Thymus (tissue), 11 donors: ENCODE measurements at regions not wholly inside any gene's neighbourhood (a gene's known extent, or its start where the extent isn't known, plus 50 kb on each side); places are given as distances from the start of the nearest gene placed in this dataset.

Experiments
- DNase-seq, 9 donors: peaks; one replicate each; pipeline ENCODE4 v3.0.0-alpha.2; 2013; ENCODE audit warnings: low spot score in 9 of 9, low read depth in 6 of 9, missing footprints in 1 of 9
- H3K27ac ChIP-seq, 2 donors: one replicate each; pipeline ENCODE4 v1.5.1; 2013; ENCODE audit warnings: control low read depth in 1 of 2, low read depth in 1 of 2, low read length in 1 of 2, mild to moderate bottlenecking in 1 of 2, moderate library complexity in 1 of 2
- H3K27me3 ChIP-seq, 2 donors: one replicate each; pipeline ENCODE4 v1.5.1; 2013; ENCODE audit warnings: low read length in 1 of 2; ENCODE audit not compliant: control insufficient read depth in 2 of 2, insufficient read depth in 1 of 2
- H3K36me3 ChIP-seq, 2 donors: one replicate each; pipeline ENCODE4 v1.5.1; 2013; ENCODE audit warnings: low read length in 1 of 2, mild to moderate bottlenecking in 1 of 2, moderate library complexity in 1 of 2; ENCODE audit not compliant: control insufficient read depth in 2 of 2, insufficient read depth in 2 of 2
- H3K4me1 ChIP-seq, 2 donors: one replicate each; pipeline ENCODE4 v1.5.1; 2013; ENCODE audit warnings: low read length in 2 of 2; ENCODE audit not compliant: control insufficient read depth in 2 of 2, insufficient read depth in 2 of 2
- H3K4me3 ChIP-seq, 2 donors: one replicate each; pipeline ENCODE4 v1.5.1; 2013; ENCODE audit warnings: low read length in 2 of 2, control low read depth in 1 of 2, mild to moderate bottlenecking in 1 of 2
- H3K9me3 ChIP-seq, 2 donors: one replicate each; pipeline ENCODE4 v1.5.1; 2013; ENCODE audit warnings: low read length in 1 of 2, mild to moderate bottlenecking in 1 of 2; ENCODE audit not compliant: control insufficient read depth in 2 of 2, insufficient read depth in 1 of 2
- WGBS: extraction: QIAGEN DNeasy Blood & Tissue Kit; methylation state at CpG from one replicate; pipeline ENCODE4 v1.1.7; 2013; 5-methylcytosine and 5-hydroxymethylcytosine counted together
- donor health status: healthy.

DNA sequence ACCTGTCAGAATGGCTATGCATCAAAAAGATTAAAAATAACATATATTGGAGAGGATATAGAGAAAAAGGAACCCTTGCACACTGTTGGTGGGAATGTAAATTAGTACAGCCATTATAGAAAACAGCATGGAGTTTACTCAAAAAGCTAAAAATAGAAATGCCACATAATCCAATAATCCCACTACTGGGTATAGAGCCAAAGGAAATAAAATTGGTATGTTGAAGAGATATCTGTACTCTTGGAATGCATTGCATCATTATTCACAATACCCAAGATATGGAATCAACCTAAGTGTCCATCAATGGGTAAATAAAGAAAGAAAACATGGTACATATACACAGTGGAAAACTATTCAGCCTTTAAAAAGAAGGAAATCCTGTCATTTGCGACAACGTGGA lies 77.2 kb downstream of the C1D start:
- Histone ChIP-seq H3K27ac (no peak overlapping the region), H3K9me3 (no peaks in the 10 kb centered on the region), H3K4me1 (no peaks in the 10 kb centered on the region), H3K36me3 (no peaks in the 10 kb centered on the region), H3K4me3 (no peak overlapping the region), H3K27me3 (no peaks in the 10 kb centered on the region)
- 94% methylated on average over 2 of the region's 2 CpGs for WGBS
- no peak for DNase-seq

DNA sequence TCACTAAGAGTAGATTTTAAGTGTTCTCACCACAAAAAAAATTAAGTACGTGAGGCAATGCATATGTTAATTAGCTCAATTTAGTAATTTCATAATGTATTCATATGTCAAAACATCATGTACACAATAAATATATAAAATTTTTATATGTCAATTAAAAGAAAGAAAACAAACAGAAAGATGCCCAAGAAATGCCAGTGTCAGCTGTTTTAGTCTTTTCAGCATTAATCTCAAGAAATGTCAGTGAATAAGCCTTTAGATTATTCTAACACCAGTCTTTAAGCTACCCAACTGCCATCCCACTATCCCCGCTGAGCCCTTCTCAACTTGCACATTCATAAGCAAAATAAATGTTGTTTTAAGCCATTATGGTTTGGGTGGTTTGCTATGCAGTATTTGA lies 76.5 kb downstream of the C1D start:
- Histone ChIP-seq H3K36me3 (no peaks in the 10 kb centered on the region), H3K27me3 (no peaks in the 10 kb centered on the region), H3K9me3 (no peaks in the 10 kb centered on the region), H3K4me1 (no peaks in the 10 kb centered on the region), H3K4me3 (no peak overlapping the region), H3K27ac (no peak overlapping the region)
- no peak for DNase-seq
- WGBS, result 99% methylated on average over 2 of the region's 2 CpGs
